Fibroblast of skin of right biceps (primary cell): ENCODE measurements at regions not wholly inside any gene's neighbourhood (a gene's known extent, or its start where the extent isn't known, plus 50 kb on each side); places are given as distances from the start of the nearest gene placed in this dataset.

Experiments
- DNase-seq: peaks from one replicate; pipeline ENCODE4 v3.0.0-alpha.2; 2013

GRCh38 chr1:216805233-216805632 is 82.0 kb upstream of the ESRRG start:
- DNase-seq = no peak

GRCh38 chr1:216804111-216804510 is 80.9 kb upstream of the ESRRG start:
- DNase-seq = no peak

GRCh38 chr1:216794586-216794985 is 71.4 kb upstream of the ESRRG start:
- no peak for DNase-seq

- no peak for DNase-seq
Measured at GRCh38 chr1:216793973-216794372, 70.7 kb upstream of the ESRRG start.

- no peak for DNase-seq
Measured at GRCh38 chr1:216793303-216793702, 70.1 kb upstream of the ESRRG start.

GRCh38 chr1:216788671-216789070 is 65.4 kb upstream of the ESRRG start:
- DNase-seq = no peak

GRCh38 chr1:216785737-216786136 is 62.5 kb upstream of the ESRRG start:
- no peak for DNase-seq

- DNase-seq = no peak
Measured at GRCh38 chr1:216785221-216785620, 62.0 kb upstream of the ESRRG start.

GRCh38 chr1:216779686-216780085 is 56.5 kb upstream of the ESRRG start:
- DNase-seq = no peak

GRCh38 chr1:216778737-216779136 is 55.5 kb upstream of the ESRRG start:
- no peak for DNase-seq

- DNase-seq = no peak
Measured at GRCh38 chr1:216777148-216777547, 53.9 kb upstream of the ESRRG start.
